Germinal center (tissue), 1 donor: ENCODE measurements at regions not wholly inside any gene's neighbourhood (a gene's known extent, or its start where the extent isn't known, plus 50 kb on each side); places are given as distances from the start of the nearest gene placed in this dataset.
A peak's percentile ranks its signal among the peaks of the same experiment; 100 is the strongest.
"Not testable (repeated sequence)": the region's sequence is repeated elsewhere in the genome, so short reads cannot be mapped to it uniquely, and the experiment has no call there.

Experiments used
- DNase-seq: peaks from one replicate; pipeline ENCODE4 v3.0.0; 2012; ENCODE audit warnings: mixed read lengths, low spot score

GRCh38 chr18:59800897-59801296, 98.9 kb upstream of the PMAIP1 start:
- DNase-seq = no peak

GRCh38 chr18:59799383-59800015, 100.3 kb upstream of the PMAIP1 start:
- DNase-seq = no peak

DNA sequence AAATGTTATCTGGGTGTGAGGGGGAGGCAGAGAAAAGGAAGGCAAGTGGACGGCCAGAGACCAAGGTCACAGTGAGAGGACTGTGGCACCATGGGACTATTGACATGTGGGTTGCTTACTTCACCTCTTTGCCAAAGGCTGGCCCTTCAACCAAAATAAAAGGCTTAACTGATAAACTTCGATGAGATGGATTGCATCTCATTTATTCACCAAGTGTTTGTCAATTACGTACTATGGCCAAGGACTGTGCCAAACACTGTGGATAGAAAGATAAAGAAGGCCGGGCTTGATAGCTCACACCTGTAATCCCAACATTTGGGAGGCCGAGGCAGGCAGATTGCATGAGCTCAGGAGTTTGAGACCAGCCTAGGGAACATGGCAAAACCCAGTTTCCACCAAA, 98.7 kb upstream of the CCBE1 start:
- DNase-seq = no peak

DNA sequence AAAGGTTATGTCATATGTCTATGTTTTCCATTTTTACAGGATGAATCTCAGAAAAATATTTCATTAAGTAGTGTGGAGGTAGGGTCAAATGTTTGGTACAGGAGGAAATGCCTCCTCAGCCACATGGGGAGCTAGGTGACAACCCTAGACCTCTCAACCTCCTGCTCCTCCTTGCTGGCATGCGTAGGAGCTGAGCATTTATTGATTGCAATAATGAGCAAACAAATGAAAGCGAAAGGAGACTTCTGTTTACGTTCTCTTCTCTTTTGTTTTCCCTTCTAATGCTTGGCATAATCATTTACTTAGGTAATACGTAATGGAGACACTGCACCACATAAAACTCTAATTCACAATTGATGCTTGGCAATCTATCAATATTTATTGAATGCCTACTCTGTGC, 95.1 kb upstream of the CCBE1 start:
- DNase-seq = no peak

DNA sequence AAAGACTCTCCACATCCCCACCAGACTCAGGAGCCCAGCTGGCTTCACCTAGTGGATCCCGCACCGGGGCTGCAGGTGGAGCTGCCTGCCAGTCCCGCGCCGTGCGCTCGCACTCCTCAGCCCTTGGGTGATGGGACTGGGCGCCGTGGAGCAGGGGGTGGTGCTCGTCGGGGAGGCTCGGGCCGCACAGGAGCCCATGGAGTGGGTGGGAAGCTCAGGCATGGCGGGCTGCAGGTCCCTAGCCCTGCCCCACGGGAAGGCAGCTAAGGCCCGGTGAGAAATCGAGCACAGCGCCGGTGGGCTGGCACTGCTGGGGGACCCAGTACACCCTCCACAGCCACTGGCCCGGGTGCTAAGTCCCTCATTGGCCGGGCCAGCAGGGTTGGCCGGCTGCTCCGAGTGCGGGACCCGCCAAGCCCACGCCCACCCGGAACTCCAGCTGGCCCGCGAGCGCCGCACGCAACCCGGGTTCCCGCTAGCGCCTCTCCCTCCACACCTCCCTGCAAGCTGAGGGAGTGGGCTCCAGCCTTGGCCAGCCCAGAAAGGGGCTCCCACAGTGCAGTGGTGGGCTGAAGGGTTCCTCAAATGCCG, 93.2 kb upstream of the CCBE1 start:
- not testable (repeated sequence) for DNase-seq

DNA sequence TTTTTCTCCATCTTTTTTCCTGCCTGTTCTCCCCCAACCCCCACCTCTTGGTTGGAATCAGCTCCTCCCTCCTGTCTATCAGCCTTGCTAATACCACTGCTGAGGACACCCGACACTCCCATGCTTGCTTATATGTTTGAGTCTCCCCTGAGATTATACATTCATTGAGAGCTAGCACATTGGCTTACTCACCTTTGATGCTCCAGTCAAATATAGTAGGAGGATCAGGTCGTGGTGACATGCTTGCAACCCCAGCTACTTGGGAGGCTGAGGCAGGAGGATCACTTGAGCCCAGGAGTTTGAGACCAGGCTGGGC, 91.5 kb upstream of the CCBE1 start:
- DNase-seq = no peak

DNA sequence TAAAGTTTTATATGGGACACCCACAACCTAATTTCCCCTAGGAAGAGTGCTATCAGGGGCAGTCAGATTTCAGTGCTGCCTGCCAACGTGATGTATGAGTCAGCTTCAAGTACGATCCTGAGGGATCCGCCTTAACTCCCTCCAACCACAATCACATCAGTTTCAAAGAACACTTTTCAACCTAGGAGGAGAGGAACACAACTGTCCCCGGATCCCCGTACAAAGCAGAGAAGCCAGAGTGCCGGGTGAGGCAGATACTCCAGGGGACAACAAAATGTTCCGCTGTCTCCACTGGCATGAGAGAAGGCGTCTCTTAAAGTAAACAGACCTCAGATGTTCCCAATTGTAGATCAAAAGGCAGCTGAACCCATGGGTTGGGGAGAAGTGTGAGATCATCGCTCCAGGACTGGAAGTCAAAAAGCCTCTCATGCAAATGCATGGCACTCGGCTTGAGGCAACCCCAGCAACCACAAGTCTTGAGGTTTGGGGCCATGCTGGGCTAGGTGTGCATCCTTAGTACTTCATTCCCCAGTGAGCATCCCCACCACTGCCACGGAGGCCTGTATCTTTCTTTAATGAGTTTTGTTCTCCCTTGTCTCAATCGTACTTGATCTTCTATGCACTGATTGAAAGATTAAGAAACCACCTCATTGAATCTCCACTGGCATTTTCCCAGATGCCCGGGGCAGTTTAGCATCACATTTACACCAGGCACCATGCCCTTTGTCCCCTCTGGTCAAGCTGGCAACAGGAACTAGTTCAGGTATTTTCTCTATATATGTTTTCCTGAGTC, 91.0 kb upstream of the CCBE1 start:
- DNase-seq = no peak

GRCh38 chr18:59784694-59785093, 87.5 kb upstream of the CCBE1 start:
- no peak for DNase-seq

- peak; percentile 16 for DNase-seq
Observed at GRCh38 chr18:59783138-59783537, 85.9 kb upstream of the CCBE1 start.

DNA sequence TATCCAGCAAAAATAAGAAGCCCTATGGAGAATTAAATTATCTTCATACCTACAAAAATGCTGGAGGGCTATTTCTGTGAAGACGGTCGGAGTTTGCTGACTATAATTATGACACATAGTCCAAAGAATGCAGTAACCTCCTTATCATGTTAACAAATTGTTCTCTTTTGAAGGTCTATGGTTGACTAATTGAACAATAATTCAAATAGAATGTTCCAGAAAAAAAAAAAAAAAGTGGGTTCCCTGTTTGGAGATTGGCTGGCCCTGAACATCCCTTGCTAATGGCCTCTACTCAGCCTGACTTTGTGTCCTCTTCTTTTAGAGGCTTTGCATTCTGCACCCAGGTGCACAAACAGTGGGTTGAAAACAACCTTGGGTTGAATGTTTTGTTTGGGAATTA, 82.8 kb upstream of the CCBE1 start:
- no peak for DNase-seq

DNA sequence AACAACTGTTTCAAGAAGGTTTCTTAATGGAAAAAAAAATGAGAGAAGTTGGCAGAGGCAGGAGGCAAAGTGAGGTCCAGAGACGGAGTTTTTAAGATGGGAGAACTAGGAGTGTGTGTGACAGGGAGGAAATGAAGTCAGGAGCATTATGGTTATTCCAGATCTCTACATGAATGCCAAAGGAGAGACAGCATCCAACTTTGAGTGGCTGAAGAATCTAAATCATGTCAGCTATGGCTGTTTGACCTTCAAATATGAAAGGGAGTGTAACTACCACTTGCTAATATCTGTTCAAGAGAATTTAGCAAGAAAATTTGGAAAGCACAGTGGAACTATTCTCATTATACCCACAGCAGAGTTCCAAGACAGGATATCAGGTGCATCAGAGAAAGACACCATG, 81.2 kb upstream of the CCBE1 start:
- no peak for DNase-seq

DNA sequence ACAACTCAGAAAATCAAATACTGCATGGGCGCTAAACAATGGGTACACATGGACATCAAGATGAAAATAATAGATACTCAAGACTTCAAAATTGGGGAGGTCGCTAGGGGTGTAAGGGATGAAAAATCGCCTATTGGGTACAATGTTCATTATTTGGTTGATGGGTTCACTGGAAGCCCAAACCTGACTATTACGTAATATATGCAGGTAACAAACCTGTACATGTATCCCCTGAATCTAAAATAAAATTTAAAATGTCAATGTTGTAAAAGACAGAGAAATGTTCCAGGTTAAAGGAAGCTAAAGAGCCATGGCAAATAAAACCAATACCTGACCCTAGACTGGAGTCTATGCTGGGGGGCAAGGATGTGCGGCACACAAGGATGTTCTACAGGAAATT, 80.4 kb upstream of the CCBE1 start:
- no peak for DNase-seq

- no peak for DNase-seq
Observed at GRCh38 chr18:59769129-59769865, 72.1 kb upstream of the CCBE1 start.

- DNase-seq = no peak
Observed at GRCh38 chr18:59768409-59768808, 71.2 kb upstream of the CCBE1 start.

GRCh38 chr18:59767732-59768131, 70.5 kb upstream of the CCBE1 start:
- no peak for DNase-seq

- no peak for DNase-seq
Observed at GRCh38 chr18:59765343-59765742, 68.1 kb upstream of the CCBE1 start.

DNA sequence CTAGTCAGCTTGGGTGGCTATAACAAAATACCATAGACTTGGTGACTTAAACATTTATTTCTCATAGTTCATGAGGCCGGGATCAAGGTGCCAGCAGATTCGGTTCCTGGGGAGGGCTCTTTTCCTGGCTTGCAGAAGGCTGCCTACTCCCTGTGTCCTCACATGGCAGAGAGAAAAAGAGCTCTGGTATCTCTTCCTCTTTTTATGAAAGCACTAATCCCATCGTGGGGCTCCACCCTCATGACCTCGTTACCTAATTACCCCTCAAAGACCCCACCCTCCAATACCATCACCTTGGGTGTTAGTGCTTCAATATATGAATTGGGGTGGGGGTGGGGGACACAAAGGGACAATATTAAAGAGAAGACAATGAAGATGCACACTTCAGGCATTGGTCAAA, 67.1 kb upstream of the CCBE1 start:
- no peak for DNase-seq

- DNase-seq = no peak
Observed at GRCh38 chr18:59763541-59764136, 66.4 kb upstream of the CCBE1 start.

DNA sequence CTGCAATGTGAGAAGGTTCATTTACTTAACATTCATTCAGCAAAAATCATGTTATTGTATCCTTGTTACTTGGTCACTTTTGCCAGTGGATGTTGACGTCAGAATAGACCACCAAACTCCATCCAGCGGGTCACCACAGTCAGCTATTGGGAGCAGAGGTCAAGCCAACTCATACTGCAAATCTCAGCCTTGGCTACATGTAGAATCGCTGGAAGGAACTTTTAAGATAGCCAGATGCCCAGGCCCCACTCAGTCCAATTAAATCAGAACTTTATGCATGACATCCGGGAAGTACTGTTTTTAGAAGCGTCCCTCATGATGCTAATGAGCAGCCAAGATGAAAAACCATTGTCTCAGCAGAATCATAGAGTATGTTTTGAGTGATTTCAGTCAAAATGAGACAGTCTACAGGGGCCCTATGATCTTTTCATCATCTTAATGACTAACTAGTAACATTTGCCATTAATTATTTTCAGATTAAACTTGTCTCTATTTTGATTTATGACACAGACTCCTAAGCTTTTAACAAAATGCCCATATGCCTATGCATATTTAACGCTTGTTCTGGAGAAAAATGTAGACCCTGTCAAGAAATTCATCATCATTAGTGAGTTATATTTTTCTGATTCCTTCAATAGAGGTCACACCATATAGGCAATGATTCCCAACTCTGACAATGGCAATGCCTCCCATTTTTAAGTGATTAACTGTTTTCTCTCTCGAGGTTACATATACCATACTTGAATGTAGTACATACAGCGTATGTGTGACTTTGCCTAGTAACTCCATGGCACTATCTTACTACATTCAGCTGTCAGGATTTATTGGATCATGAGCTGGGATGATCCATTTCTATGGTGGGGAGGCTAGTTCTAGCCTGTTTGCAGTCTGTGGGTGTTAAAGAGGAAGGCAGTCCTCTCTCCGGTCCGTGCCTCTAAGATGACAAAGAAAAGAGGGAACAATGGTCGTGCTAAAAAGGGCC, 63.7 kb upstream of the CCBE1 start:
- DNase-seq = no peak

DNA sequence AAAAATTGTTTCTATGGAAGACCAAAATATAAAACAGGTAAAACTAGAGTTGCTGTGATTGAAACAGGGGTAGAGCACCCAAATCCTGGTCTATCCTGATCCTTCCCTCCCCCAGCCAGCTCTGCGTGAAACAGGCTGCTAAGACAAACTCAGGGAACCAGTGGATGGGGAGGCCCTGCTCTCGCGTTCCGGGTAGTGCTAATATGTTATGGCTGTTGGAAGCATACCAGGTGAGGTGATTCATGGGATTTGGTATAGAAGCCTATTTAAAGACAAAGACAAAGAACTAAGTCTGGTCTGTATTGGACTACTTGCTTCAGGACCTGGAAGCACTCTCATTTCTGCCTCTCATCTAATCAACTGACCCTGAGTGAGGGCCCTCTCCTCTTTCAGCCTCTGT, 63.0 kb upstream of the CCBE1 start:
- DNase-seq = no peak

DNA sequence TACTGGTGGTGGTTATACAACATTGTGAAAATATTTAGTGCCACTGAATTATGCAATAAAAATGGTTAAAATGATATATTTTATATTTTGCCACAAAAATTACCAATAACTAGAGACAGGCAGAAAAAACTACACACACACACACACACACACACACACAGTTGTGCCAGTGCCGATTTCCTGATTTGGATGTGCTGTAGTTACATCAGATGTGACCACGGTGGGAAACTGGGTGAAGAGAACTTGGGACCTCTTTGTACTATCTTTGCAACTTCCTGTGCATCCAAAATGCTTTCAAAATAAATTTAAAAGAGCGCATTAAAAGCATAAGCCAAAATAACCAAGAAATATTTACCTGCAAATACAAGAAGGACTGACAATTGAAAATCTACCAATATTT, 61.6 kb upstream of the CCBE1 start:
- DNase-seq = no peak
